OCI-LY7 (cell line): ENCODE measurements at regions not wholly inside any gene's neighbourhood (a gene's known extent, or its start where the extent isn't known, plus 50 kb on each side); places are given as distances from the start of the nearest gene placed in this dataset.
A peak's percentile ranks its signal among the peaks of the same experiment; 100 is the strongest.

Experiments
- BruUV-seq: library from RNA; stranded (reverse); fragments of 400-500 nt; replicated peaks from 2 replicates; lab custom pipeline; 2021; lab: Mats Ljungman, UMichigan
- CTCF ChIA-PET: fragments of 300-600 bp; sonication (Branson Sonifier 250); formaldehyde crosslinking; loops from one replicate; lab custom pipeline; 2022; ENCODE audit warnings: antibody characterized with exemption; ENCODE audit not compliant: unreplicated experiment; lab: Charles Lee
- POLR2A ChIA-PET: fragments of 300-600 bp; sonication (Branson Sonifier 250); formaldehyde crosslinking; loops from one replicate; lab custom pipeline; 2022; ENCODE audit warnings: antibody characterized with exemption; lab: Charles Lee
- DNase-seq: peaks from one replicate; pipeline ENCODE4 v3.0.0-alpha.2; 2015; ENCODE audit warnings: low spot score
- H2AFZ ChIP-seq: fragments of 200-600 bp; sonication (generic), shearing (Covaris generic); 2 replicates; pipeline ENCODE4 v1.6.1; 2014; ENCODE audit warnings: mild to moderate bottlenecking, antibody characterized with exemption, low read length, moderate library complexity
- H3K27ac ChIP-seq: fragments of 200-600 bp; sonication (generic); 2 replicates; pipeline ENCODE4 v1.5.1; 2014; ENCODE audit warnings: mixed run types, low read depth, mild to moderate bottlenecking, moderate library complexity, low read length, inconsistent platforms; ENCODE audit not compliant: poor library complexity, severe bottlenecking
- H3K36me3 ChIP-seq: fragments of 200-600 bp; sonication (generic); 2 replicates; pipeline ENCODE4 v1.6.1; 2014; ENCODE audit warnings: mild to moderate bottlenecking, antibody characterized with exemption, low read length, moderate library complexity, mixed read lengths; ENCODE audit not compliant: insufficient read depth
- H3K4me1 ChIP-seq: fragments of 200-600 bp; sonication (generic); 2 replicates; pipeline ENCODE4 v1.5.1; 2014; ENCODE audit warnings: mild to moderate bottlenecking, low read length; ENCODE audit not compliant: insufficient read depth, poor library complexity, severe bottlenecking
- H3K4me2 ChIP-seq: fragments of 200-600 bp; sonication (generic); 2 replicates; pipeline ENCODE4 v1.6.1; 2014; ENCODE audit warnings: mild to moderate bottlenecking, low read length
- H3K4me3 ChIP-seq: fragments of 200-600 bp; sonication (generic); 2 replicates; pipeline ENCODE4 v1.5.1; 2014; ENCODE audit warnings: mild to moderate bottlenecking, low read depth, low read length; ENCODE audit not compliant: poor library complexity, severe bottlenecking
- H3K79me2 ChIP-seq: fragments of 200-600 bp; sonication (generic); 2 replicates; pipeline ENCODE4 v1.6.1; 2016; ENCODE audit warnings: low read depth, mild to moderate bottlenecking, low read length, moderate library complexity, mixed read lengths; ENCODE audit not compliant: insufficient read depth
- H3K9me2 ChIP-seq: fragments of 200-600 bp; sonication (generic); 2 replicates; pipeline ENCODE4 v1.6.1; 2016; ENCODE audit warnings: mild to moderate bottlenecking, low read length, mixed read lengths; ENCODE audit not compliant: insufficient read depth
- H3K9me3 ChIP-seq: fragments of 200-600 bp; sonication (generic); 2 replicates; pipeline ENCODE4 v1.6.1; 2014; ENCODE audit warnings: mild to moderate bottlenecking, mixed run types, low read length, mixed read lengths
- H4K20me1 ChIP-seq: fragments of 200-600 bp; sonication (generic); 2 replicates; pipeline ENCODE4 v1.6.1; 2014; ENCODE audit warnings: mild to moderate bottlenecking, antibody characterized with exemption, low read length, moderate library complexity, mixed read lengths; ENCODE audit not compliant: insufficient read depth
- CTCF ChIP-seq: fragments of 200-600 bp; sonication (generic); conservative IDR thresholded peaks from 2 replicates; pipeline ENCODE4 v1.5.1; 2014; ENCODE audit warnings: mild to moderate bottlenecking, antibody characterized with exemption, low read length, moderate library complexity, mixed read lengths
- EZH2phosphoT487 ChIP-seq: fragments of 200-600 bp; sonication (generic); IDR thresholded peaks from 2 replicates; pipeline ENCODE4 v1.6.1; 2018; ENCODE audit warnings: low read depth, borderline replicate concordance, mild to moderate bottlenecking, mixed run types, antibody characterized with exemption, low read length, moderate library complexity, mixed read lengths
- intact Hi-C: fragments of 100-400 bp; cut with micrococcal nuclease; formaldehyde crosslinking; loops from one replicate; pipeline ENCODE4 v1.10.0; 2022; ENCODE audit not compliant: unreplicated experiment

- Histone ChIP-seq H2AFZ (no peak overlapping the region), H4K20me1 (no peaks in the 10 kb centered on the region), H3K4me3 (no peak overlapping the region), H3K9me3 (no peaks in the 10 kb centered on the region), H3K79me2 (no peaks in the 10 kb centered on the region), H3K36me3 (no peaks in the 10 kb centered on the region), H3K9me2 (no peaks in the 10 kb centered on the region), H3K4me1 (no peaks in the 10 kb centered on the region), H3K4me2 (no peak overlapping the region), H3K27ac (no peak overlapping the region)
- no TSS peak for BruUV-seq
- ChIA-PET POLR2A (interaction anchor here (0.7 kb wide), 1 partner anchor 1688 kb away, joined by 3 read pairs; no protein-coding TSS in a partner anchor), CTCF (no interaction called here)
- intact Hi-C loops = no loop called here
- DNase-seq = no peak
- TF ChIP-seq CTCF = no peak
- TF ChIP-seq EZH2phosphoT487 = no peak
Observed at GRCh38 chr2:62340994-62341484, 145.1 kb downstream of the B3GNT2 start.

- Histone ChIP-seq H3K4me1 (no peaks in the 10 kb centered on the region), H2AFZ (no peak overlapping the region), H3K4me2 (no peak overlapping the region), H3K9me2 (no peaks in the 10 kb centered on the region), H3K36me3 (no peaks in the 10 kb centered on the region), H3K9me3 (no peaks in the 10 kb centered on the region), H3K79me2 (no peaks in the 10 kb centered on the region), H4K20me1 (no peaks in the 10 kb centered on the region), H3K27ac (no peak overlapping the region), H3K4me3 (no peak overlapping the region)
- TF ChIP-seq EZH2phosphoT487 (no peak), CTCF (no peak)
- no peak for DNase-seq
- no TSS peak for BruUV-seq
- ChIA-PET CTCF (no interaction called here), POLR2A (interaction anchor here (0.5 to 0.7 kb wide), 2 partner anchors 18 to 330 kb away, joined by 3 to 4 read pairs; no protein-coding TSS in a partner anchor)
- intact Hi-C loops = no loop called here
Observed at GRCh38 chr2:62339837-62340236, 143.9 kb downstream of the B3GNT2 start.

GRCh38 chr2:62339413-62339812, 143.5 kb downstream of the B3GNT2 start:
- Histone ChIP-seq H2AFZ (no peak overlapping the region), H3K4me3 (no peak overlapping the region), H3K9me3 (no peaks in the 10 kb centered on the region), H3K4me1 (no peaks in the 10 kb centered on the region), H3K27ac (no peak overlapping the region), H3K79me2 (no peaks in the 10 kb centered on the region), H3K36me3 (no peaks in the 10 kb centered on the region), H3K4me2 (no peak overlapping the region), H3K9me2 (no peaks in the 10 kb centered on the region), H4K20me1 (no peaks in the 10 kb centered on the region)
- ChIA-PET CTCF (no interaction called here), POLR2A (interaction anchor here (0.7 kb wide), 1 partner anchor 330 kb away, joined by 3 read pairs; no protein-coding TSS in a partner anchor)
- no TSS peak for BruUV-seq
- intact Hi-C loops = no loop called here
- no peak for DNase-seq
- 0 out of 2 replicates have a peak, but pooled peaks have one; percentile 22 for TF ChIP-seq CTCF
- no peak for TF ChIP-seq EZH2phosphoT487
